Astrocyte of the cerebellum (primary cell): ENCODE measurements at regions not wholly inside any gene's neighbourhood (a gene's known extent, or its start where the extent isn't known, plus 50 kb on each side); places are given as distances from the start of the nearest gene placed in this dataset.

Experiments
- DNase-seq: peaks from one replicate; pipeline ENCODE4 v3.0.0-alpha.2; 2011; ENCODE audit warnings: low read depth
- H3K4me3 ChIP-seq: 2 replicates; pipeline ENCODE4 v1.5.1; 2011; ENCODE audit warnings: mild to moderate bottlenecking, low read depth, low read length, moderate library complexity
- CTCF ChIP-seq: IDR thresholded peaks from 2 replicates; pipeline ENCODE4 v1.5.1; 2012; ENCODE audit warnings: low read length, low read depth, moderate library complexity, mild to moderate bottlenecking; ENCODE audit errors: missing control alignments
- in situ Hi-C: cut with HindIII; loops from 2 replicates; pipeline ENCODE4 v1.10.0; 2017; ENCODE audit warnings: low sequenced_read_pairs

GRCh38 chr2:167380094-167380493, 491.8 kb downstream of the XIRP2 start:
- TF ChIP-seq CTCF: no peak
- no peak for DNase-seq
- H3K4me3 ChIP-seq: no peak overlapping the region
- in situ Hi-C loops: no loop called here

GRCh38 chr2:167369083-167369482, 480.8 kb downstream of the XIRP2 start:
- DNase-seq: no peak
- no peak for TF ChIP-seq CTCF
- in situ Hi-C loops: no loop called here
- no peak overlapping the region for H3K4me3 ChIP-seq

- TF ChIP-seq CTCF: no peak
- in situ Hi-C loops: no loop called here
- DNase-seq: no peak
- no peak overlapping the region for H3K4me3 ChIP-seq
Observed at GRCh38 chr2:167368371-167368770, 480.1 kb downstream of the XIRP2 start.

- H3K4me3 ChIP-seq: no peak overlapping the region
- in situ Hi-C loops: no loop called here
- TF ChIP-seq CTCF: no peak
- DNase-seq: no peak
Observed at GRCh38 chr2:167365216-167365615, 476.9 kb downstream of the XIRP2 start.

- H3K4me3 ChIP-seq: no peak overlapping the region
- no peak for DNase-seq
- in situ Hi-C loops: no loop called here
- TF ChIP-seq CTCF: no peak
Observed at GRCh38 chr2:167361426-167361825, 473.1 kb downstream of the XIRP2 start.

GRCh38 chr2:167355821-167356220, 467.5 kb downstream of the XIRP2 start:
- DNase-seq: no peak
- in situ Hi-C loops: no loop called here
- H3K4me3 ChIP-seq: no peak overlapping the region
- TF ChIP-seq CTCF: no peak
